HG03108 (cell line): ENCODE measurements at regions not wholly inside any gene's neighbourhood (a gene's known extent, or its start where the extent isn't known, plus 50 kb on each side); places are given as distances from the start of the nearest gene placed in this dataset.

Experiments used
- ATAC-seq: cut with Tn5 transposase; IDR thresholded peaks from one replicate; pipeline ENCODE4 v1.9.1; 2021; ENCODE audit warnings: moderate library complexity; ENCODE audit not compliant: unreplicated experiment

GRCh38 chr12:24482044-24482443 lies 466.9 kb downstream of the BCAT1 start:
- ATAC-seq: no peak

DNA sequence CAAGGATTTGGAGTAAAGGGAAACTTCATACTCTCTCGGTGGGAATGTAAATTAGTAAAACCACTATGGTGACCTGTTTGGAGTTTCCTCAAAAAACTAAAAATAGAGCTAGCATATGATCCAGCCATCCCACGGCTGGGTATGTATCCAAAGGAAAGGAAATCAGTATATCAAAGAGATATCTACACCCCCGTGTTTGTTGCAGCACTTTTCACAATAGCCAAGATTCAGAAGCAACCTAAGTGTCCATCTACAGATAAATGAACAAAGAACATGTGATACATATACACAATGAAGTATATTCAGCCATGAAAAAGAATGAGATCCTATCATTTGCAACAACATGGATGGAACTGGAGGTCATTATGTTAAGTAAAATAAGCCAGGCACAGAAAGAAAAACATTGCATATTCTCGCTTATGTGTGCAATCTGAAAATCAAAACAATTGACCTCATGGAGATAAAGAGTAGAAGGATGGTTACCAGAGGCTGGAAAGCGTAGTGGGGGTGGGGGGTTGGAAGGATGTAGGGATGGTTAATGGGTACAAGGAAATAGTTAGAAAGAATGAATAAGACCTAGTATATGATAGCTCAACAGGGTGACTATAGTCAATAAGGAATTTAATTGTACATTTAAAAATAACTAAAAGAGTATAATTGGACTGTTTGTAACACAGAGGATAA lies 468.0 kb downstream of the BCAT1 start:
- no peak for ATAC-seq

DNA sequence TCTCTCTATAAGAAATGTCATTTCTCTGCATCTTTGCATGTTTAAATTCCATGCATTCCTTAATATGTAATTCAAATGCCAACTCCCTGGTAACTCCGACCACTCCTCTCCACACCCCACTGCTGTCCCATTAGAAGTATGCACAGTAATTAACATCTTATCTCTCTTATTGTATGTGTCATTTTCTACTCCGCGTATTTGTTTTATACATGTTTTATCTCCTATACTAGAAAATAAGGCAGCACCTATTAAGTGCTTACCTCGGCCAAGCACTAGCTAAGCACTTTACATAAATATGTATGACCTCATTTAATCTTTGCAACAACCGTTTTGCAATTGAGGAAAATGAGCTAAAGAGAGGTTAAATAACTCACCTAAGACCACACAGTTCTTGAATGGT lies 469.8 kb downstream of the BCAT1 start:
- ATAC-seq: no peak

- no peak for ATAC-seq
Measured at GRCh38 chr12:24478254-24478653, 470.6 kb downstream of the BCAT1 start.

DNA sequence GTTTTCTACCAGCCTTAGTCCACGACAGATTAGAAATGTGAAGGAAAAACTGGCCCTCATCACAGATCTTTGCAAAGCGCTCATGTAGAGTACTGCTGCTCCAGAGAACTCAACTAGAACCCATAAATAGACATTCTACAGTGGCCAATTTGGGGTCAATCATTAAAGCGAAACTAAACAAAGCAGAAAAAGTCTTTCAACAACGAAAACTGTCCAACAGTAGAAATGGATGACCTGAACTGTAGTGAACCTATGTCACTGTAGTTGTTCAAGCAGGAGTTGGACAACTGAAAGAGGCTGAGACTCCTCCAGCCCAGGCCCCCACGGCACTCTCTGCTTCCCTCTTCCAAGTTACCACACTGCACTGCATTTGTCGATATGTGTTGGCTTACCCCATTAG lies 472.6 kb downstream of the BCAT1 start:
- no peak for ATAC-seq

DNA sequence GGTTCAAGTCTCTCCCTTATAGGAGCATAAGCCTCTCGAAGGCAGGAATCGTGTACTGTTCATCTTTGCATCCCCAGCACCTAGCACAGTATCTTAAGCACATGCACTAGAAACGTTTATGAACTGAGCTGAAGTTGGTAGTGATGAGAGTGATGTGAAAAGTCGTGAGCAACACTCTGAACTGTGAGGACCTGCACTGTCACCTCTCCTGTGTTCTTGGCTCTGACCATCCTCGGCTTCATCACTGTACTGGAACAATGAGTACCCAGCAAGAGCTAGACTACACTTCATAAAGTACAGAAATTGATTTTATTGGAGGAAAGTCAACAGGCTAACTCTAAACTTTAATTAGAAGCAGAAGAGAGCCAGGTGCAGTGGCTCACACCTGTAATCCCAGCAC lies 473.6 kb downstream of the BCAT1 start:
- no peak for ATAC-seq

- no peak for ATAC-seq
Measured at GRCh38 chr12:24473097-24473496, 475.8 kb downstream of the BCAT1 start.

- no peak for ATAC-seq
Measured at GRCh38 chr12:24470050-24470449, 478.9 kb downstream of the BCAT1 start.

DNA sequence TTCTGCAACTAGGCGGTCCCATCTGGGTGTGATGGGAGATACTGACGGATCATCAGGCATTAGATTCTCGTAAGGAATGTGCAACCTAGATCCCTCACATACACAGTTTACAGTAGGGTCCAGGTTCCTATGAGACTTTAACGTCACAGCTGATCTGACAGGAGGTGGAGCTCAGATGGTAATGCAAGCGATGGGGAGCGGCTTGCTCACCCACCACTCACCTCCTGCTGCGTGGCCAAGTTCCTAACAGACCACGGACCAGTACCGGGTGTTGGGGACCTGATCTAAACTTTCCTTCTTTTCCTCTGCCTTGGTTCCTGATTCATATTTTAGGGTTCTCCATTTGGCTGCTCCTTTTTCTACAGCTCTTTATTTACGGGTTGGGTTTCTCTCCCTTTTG lies 479.8 kb downstream of the BCAT1 start:
- ATAC-seq: no peak

- no peak for ATAC-seq
Measured at GRCh38 chr12:24467226-24467625, 481.7 kb downstream of the BCAT1 start.

DNA sequence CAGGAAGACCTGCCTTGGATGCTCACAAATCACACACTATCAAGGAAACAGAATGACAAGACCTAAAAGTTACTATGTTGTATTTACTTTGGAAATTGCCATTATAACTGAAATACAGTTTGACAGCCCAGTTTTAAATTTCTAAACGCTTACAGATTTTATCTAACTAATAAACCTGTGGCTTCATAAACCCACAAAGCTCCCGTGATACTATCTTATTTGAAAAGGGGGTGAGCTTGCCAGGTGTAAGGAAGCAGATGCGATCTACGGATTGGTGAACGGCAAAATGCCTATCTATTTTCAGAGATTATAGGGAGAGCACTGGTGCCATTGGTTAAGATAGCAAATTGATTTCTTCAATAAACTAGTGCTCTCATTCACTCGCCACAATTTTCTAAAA lies 485.5 kb downstream of the BCAT1 start:
- no peak for ATAC-seq

- ATAC-seq: no peak
Measured at GRCh38 chr12:24462946-24463345, 486.0 kb downstream of the BCAT1 start.

DNA sequence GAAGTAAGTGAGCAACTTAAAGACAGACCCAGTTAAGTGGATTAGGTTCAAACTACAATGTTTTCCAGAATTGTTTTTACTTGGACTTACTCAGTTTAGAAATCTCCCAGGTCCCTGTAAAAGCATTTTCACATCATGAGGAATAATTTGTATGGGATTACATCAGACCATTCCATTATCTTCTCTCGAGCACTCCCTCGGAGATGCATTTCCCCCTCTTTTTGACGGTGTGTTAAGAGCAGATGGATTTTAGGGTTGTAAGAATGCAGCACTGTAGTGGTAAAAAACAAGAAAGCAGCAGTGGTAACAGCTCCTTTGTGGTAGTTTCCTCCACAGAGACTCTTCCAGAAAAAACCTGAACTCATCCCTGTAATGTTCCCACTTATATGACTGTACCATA lies 488.4 kb downstream of the BCAT1 start:
- ATAC-seq: no peak

GRCh38 chr12:24460099-24460498 lies 488.8 kb downstream of the BCAT1 start:
- no peak for ATAC-seq

DNA sequence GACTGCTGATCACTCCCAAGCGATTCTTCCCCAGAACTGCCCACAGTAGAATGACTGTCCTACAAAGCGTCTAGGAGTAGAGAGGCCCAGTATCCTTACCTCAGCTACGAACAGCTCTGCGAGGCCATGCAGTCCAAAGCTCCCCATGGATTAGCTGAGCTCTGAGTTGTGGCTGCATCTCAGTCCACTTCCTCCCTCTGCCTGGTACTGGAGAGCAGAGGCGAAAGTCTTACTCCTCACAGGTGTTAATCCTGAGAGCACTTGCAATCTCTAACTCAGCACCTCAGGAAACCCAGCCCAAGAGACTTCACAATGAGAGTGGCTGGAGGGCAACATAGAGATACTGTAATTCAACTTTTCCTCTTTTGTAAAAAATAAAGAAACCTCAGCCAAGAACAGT lies 493.1 kb downstream of the BCAT1 start:
- ATAC-seq: no peak

DNA sequence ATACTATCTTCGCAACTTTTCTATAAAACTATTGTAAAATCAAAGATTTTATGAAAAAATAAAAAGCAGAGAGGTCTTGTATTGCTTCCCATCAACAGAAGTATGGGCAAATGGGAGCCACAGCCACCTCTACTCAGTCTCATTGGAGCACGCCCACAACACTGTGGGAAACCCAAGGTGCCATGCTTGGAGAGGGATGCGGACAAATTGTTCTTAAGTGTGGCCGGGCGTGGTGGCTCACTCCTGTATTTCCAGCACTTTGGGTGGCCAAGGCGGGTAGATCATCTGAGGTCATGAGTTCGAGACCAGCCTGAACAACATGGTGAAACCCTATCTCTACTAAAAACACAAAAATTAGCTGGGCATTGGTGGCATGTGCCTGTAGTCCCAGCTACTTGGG lies 498.2 kb upstream of the SOX5 start:
- ATAC-seq: no peak

GRCh38 chr12:24446287-24446686 lies 496.8 kb upstream of the SOX5 start:
- ATAC-seq: no peak

- no peak for ATAC-seq
Measured at GRCh38 chr12:24444634-24445033, 495.2 kb upstream of the SOX5 start.

GRCh38 chr12:24441458-24441857 lies 492.0 kb upstream of the SOX5 start:
- no peak for ATAC-seq

DNA sequence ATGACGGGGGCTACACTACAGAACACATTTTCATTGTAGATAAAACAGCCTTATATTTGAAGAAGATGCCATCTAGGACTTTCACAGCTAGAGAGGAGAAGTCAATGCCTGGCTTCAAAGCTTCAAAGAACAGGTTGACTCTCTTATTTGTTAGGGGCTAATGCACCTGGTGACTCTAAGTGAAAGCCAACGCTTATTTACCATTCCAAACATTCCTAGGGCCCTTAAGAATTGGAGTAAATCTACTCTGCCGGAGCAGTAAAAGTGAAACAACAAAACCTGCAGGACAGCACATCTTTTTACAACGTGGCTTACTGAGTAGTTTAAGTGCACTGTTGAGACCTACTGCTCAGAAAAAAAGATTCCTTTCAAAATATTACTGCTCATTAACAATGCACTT lies 487.2 kb upstream of the SOX5 start:
- ATAC-seq: no peak

DNA sequence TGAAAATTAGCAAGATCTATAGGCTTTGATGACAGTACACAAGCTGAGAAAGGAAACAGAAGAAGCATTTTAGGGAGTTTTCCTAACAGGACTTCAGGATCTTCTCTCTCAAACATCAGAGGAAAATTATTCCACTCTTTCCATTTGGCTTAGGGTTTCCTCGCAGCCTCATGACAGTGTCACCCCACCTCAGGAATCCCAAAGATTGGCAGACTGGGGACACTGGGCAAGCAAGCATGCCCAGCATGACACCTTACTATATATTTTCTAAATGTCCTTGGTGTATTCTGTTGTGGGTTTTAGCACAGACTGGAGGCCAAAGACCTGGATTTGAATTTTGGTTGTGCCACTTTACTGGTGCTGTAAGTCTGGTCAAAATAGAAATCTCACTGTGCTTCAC lies 482.4 kb upstream of the SOX5 start:
- ATAC-seq: no peak

GRCh38 chr12:24427776-24428175 lies 478.3 kb upstream of the SOX5 start:
- no peak for ATAC-seq

DNA sequence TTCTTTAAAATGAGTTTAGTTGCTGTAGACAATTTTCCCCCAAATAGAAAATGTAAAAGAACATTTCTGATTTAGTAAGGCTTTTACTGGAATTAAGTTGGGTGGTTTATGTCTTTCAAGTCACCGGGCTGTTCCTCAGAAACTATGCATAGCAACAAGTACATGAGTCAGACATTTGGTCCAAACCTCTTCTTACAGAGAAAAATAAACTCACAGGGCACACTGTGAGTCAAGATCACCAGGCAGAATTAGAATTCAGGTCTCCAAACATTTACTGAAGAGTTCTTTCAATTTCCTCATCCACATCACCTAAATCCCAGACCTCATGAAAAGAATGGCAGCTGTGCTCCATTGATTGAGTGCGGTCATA lies 476.1 kb upstream of the SOX5 start:
- ATAC-seq: no peak
